Activated CD4-positive, alpha-beta T cell treated with anti-CD3 and anti-CD28 coated beads, Interleukin-2, amount 50 U/mL, for 48 hours (primary cell): ENCODE measurements at regions not wholly inside any gene's neighbourhood (a gene's known extent, or its start where the extent isn't known, plus 50 kb on each side); places are given as distances from the start of the nearest gene placed in this dataset.

Source experiments
- DNase-seq, 2 experiments: peaks; one replicate each; pipeline ENCODE4 v3.0.0-alpha.2; 2020

GRCh38 chr3:195001961-195002861, 268.7 kb downstream of the XXYLT1 start:
- peak in 1 of 2 experiments; percentile 14 for DNase-seq

- no peak for DNase-seq
These were observed 267.7 kb downstream of the XXYLT1 start for GRCh38 chr3:195003006-195003892.

- DNase-seq = no peak
These were observed 267.1 kb downstream of the XXYLT1 start for GRCh38 chr3:195003893-195004289.

- no peak for DNase-seq
These were observed 266.3 kb downstream of the XXYLT1 start for GRCh38 chr3:195004512-195005250.

GRCh38 chr3:195005251-195005620, 265.7 kb downstream of the XXYLT1 start:
- no peak for DNase-seq

GRCh38 chr3:195005759-195006510, 265.0 kb downstream of the XXYLT1 start:
- DNase-seq = no peak

- no peak for DNase-seq
These were observed 263.8 kb downstream of the XXYLT1 start for GRCh38 chr3:195007151-195007550.

GRCh38 chr3:195007766-195008165, 263.2 kb downstream of the XXYLT1 start:
- no peak for DNase-seq

- DNase-seq = no peak
These were observed 262.1 kb downstream of the XXYLT1 start for GRCh38 chr3:195008816-195009215.

GRCh38 chr3:195009616-195010015, 261.3 kb downstream of the XXYLT1 start:
- no peak for DNase-seq

- no peak for DNase-seq
These were observed 260.3 kb downstream of the XXYLT1 start for GRCh38 chr3:195010551-195011100.

- DNase-seq = no peak
These were observed 259.6 kb downstream of the XXYLT1 start for GRCh38 chr3:195011231-195011834.

- DNase-seq = no peak
These were observed 258.9 kb downstream of the XXYLT1 start for GRCh38 chr3:195012100-195012499.

GRCh38 chr3:195012571-195012970, 258.4 kb downstream of the XXYLT1 start:
- no peak for DNase-seq

- DNase-seq = no peak
These were observed 257.3 kb downstream of the XXYLT1 start for GRCh38 chr3:195013411-195014361.

- no peak for DNase-seq
These were observed 255.9 kb downstream of the XXYLT1 start for GRCh38 chr3:195015021-195015420.

GRCh38 chr3:195017151-195017550, 253.8 kb downstream of the XXYLT1 start:
- no peak for DNase-seq
